Liver (tissue), 8 donors: ENCODE measurements at regions not wholly inside any gene's neighbourhood (a gene's known extent, or its start where the extent isn't known, plus 50 kb on each side); places are given as distances from the start of the nearest gene placed in this dataset.

Experiments used
- DNase-seq: peaks from one replicate; pipeline ENCODE4 v3.0.0-alpha.2; 2017; ENCODE audit warnings: low spot score
- H3K27ac ChIP-seq, 2 donors: one replicate each; pipeline ENCODE4 v1.7.0; 2013; ENCODE audit warnings: inconsistent platforms in 2 of 2, low read length in 2 of 2, control low read depth in 1 of 2, low read depth in 1 of 2, mild to moderate bottlenecking in 1 of 2
- H3K27me3 ChIP-seq, 4 donors: one replicate each; pipeline versions ENCODE4 v1.6.1 to v1.7.0; 2013; ENCODE audit warnings: low read length in 3 of 4, inconsistent platforms in 1 of 4, mild to moderate bottlenecking in 1 of 4, moderate library complexity in 1 of 4; ENCODE audit not compliant: control insufficient read depth in 4 of 4, insufficient read depth in 4 of 4
- H3K36me3 ChIP-seq, 4 donors: one replicate each; pipeline versions ENCODE4 v1.6.1 to v1.7.0; 2013; ENCODE audit warnings: low read length in 3 of 4, mild to moderate bottlenecking in 3 of 4, low read depth in 1 of 4, moderate library complexity in 1 of 4; ENCODE audit not compliant: control insufficient read depth in 4 of 4, insufficient read depth in 3 of 4
- H3K4me1 ChIP-seq, 4 donors: one replicate each; pipeline versions ENCODE4 v1.6.1 to v1.7.0; 2013; ENCODE audit warnings: low read length in 3 of 4, mild to moderate bottlenecking in 3 of 4, moderate library complexity in 1 of 4; ENCODE audit not compliant: control insufficient read depth in 4 of 4, insufficient read depth in 4 of 4
- H3K4me3 ChIP-seq, 3 donors: one replicate each; pipeline versions ENCODE4 v1.6.1 to v1.7.0; 2013; ENCODE audit warnings: low read length in 3 of 3, control low read depth in 1 of 3, low read depth in 1 of 3, mild to moderate bottlenecking in 1 of 3
- H3K9ac ChIP-seq, 2 donors: one replicate each; pipeline ENCODE4 v1.7.0; 2013; ENCODE audit warnings: low read length in 2 of 2, mild to moderate bottlenecking in 2 of 2, moderate library complexity in 2 of 2, control low read depth in 1 of 2, low read depth in 1 of 2
- H3K9me3 ChIP-seq, 4 donors: one replicate each; pipeline versions ENCODE4 v1.6.1 to v1.7.0; 2013; ENCODE audit warnings: low read length in 3 of 4; ENCODE audit not compliant: control insufficient read depth in 4 of 4
- CTCF ChIP-seq: fragments of 150-350 bp; IDR thresholded peaks from 2 replicates; pipeline ENCODE4 v1.5.1; 2017; ENCODE audit warnings: improper control_type of control experiment, low read depth, low read length; ENCODE audit not compliant: missing input control
- EGR1 ChIP-seq, 2 donors: IDR thresholded peaks; 2 replicates each; pipeline ENCODE4 v1.6.1; 2016 to 2018; ENCODE audit warnings: antibody characterized with exemption in 2 of 2, low read depth in 2 of 2
- FOXA1 ChIP-seq: IDR thresholded peaks from 2 replicates; pipeline ENCODE4 v1.6.1; 2016; ENCODE audit warnings: antibody characterized with exemption
- FOXA2 ChIP-seq: IDR thresholded peaks from 2 replicates; pipeline ENCODE4 v1.6.1; 2016; ENCODE audit warnings: antibody characterized with exemption
- GABPA ChIP-seq, 2 donors: IDR thresholded peaks in 1 of 2; conservative IDR thresholded peaks in 1 of 2; 2 replicates each; pipeline ENCODE4 v1.6.1; 2016; ENCODE audit warnings: antibody characterized with exemption in 2 of 2, mild to moderate bottlenecking in 1 of 2, moderate library complexity in 1 of 2
- HNF4A ChIP-seq, 2 donors: conservative IDR thresholded peaks; 2 replicates each; pipeline ENCODE4 v1.6.1; 2016; ENCODE audit warnings: antibody characterized with exemption in 2 of 2, mild to moderate bottlenecking in 2 of 2
- HNF4G ChIP-seq: IDR thresholded peaks from 2 replicates; pipeline ENCODE4 v1.6.1; 2016; ENCODE audit warnings: antibody characterized with exemption
- JUND ChIP-seq, 2 donors: IDR thresholded peaks; 2 replicates each; pipeline ENCODE4 v1.6.1; 2016; ENCODE audit warnings: antibody characterized with exemption in 2 of 2
- NR2F2 ChIP-seq: IDR thresholded peaks from 2 replicates; pipeline ENCODE4 v1.6.1; 2016; ENCODE audit warnings: antibody characterized with exemption
- RAD21 ChIP-seq, 2 donors: IDR thresholded peaks; 2 replicates each; pipeline ENCODE4 v1.6.1; 2016; ENCODE audit warnings: antibody characterized with exemption in 2 of 2, mild to moderate bottlenecking in 2 of 2
- REST ChIP-seq: IDR thresholded peaks from 2 replicates; pipeline ENCODE4 v1.6.1; 2016; ENCODE audit warnings: antibody characterized with exemption, mild to moderate bottlenecking
- SP1 ChIP-seq: IDR thresholded peaks from 2 replicates; pipeline ENCODE4 v1.6.1; 2018; ENCODE audit warnings: antibody characterized with exemption, mild to moderate bottlenecking
- TAF1 ChIP-seq: conservative IDR thresholded peaks from 2 replicates; pipeline ENCODE4 v1.6.1; 2016; ENCODE audit warnings: antibody characterized with exemption, mild to moderate bottlenecking
- YY1 ChIP-seq: IDR thresholded peaks from 2 replicates; pipeline ENCODE4 v1.6.1; 2016; ENCODE audit warnings: antibody characterized with exemption, mild to moderate bottlenecking
- WGBS: extraction: QIAGEN DNeasy Blood & Tissue Kit; methylation state at CpG from one replicate; pipeline ENCODE4 v1.1.7; 2013; 5-methylcytosine and 5-hydroxymethylcytosine counted together
- TF ChIP-seq, protein P1 (sequence below): IDR thresholded peaks from 2 replicates; pipeline ENCODE4 v1.6.1; 2016; ENCODE audit warnings: antibody characterized with exemption
- TF ChIP-seq, protein P2 (sequence below): IDR thresholded peaks from 2 replicates; pipeline ENCODE4 v1.6.1; 2016; ENCODE audit warnings: antibody characterized with exemption
- TF ChIP-seq, protein P3 (sequence below): IDR thresholded peaks from 2 replicates; pipeline ENCODE4 v1.6.1; 2016; ENCODE audit warnings: antibody characterized with exemption
- donor health status: healthy.
- donor health status: healthy.
- donor health status: healthy.
- donor health status: healthy.
- donor health status: healthy.

GRCh38 chr5:89703817-89704216, 705.7 kb downstream of the CETN3 start:
- Histone ChIP-seq H3K27ac (no peak overlapping the region), H3K9me3 (no peaks in the 10 kb centered on the region), H3K4me3 (no peak overlapping the region), H3K4me1 (no peaks in the 10 kb centered on the region), H3K27me3 (no peaks in the 10 kb centered on the region), H3K36me3 (no peaks in the 10 kb centered on the region), H3K9ac (no peak overlapping the region)
- TF ChIP-seq, protein P1, sequence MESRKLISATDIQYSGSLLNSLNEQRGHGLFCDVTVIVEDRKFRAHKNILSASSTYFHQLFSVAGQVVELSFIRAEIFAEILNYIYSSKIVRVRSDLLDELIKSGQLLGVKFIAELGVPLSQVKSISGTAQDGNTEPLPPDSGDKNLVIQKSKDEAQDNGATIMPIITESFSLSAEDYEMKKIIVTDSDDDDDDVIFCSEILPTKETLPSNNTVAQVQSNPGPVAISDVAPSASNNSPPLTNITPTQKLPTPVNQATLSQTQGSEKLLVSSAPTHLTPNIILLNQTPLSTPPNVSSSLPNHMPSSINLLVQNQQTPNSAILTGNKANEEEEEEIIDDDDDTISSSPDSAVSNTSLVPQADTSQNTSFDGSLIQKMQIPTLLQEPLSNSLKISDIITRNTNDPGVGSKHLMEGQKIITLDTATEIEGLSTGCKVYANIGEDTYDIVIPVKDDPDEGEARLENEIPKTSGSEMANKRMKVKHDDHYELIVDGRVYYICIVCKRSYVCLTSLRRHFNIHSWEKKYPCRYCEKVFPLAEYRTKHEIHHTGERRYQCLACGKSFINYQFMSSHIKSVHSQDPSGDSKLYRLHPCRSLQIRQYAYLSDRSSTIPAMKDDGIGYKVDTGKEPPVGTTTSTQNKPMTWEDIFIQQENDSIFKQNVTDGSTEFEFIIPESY = no peak
- no peak for TF ChIP-seq TAF1
- TF ChIP-seq CTCF = no peak
- TF ChIP-seq NR2F2 = no peak
- no peak for TF ChIP-seq SP1
- TF ChIP-seq EGR1 (IDR thresholded peaks at IDR 0.05; ENCODE audit: low read depth in 2 of 2) = no peak
- TF ChIP-seq GABPA (IDR thresholded peaks at IDR 0.05 in 1 of 2, conservative IDR thresholded peaks at IDR 0.05 in 1 of 2) = no peak
- TF ChIP-seq FOXA2 = no peak
- no peak for TF ChIP-seq FOXA1
- no peak for TF ChIP-seq HNF4A (conservative IDR thresholded peaks at IDR 0.05)
- TF ChIP-seq REST = no peak
- no peak for TF ChIP-seq JUND (IDR thresholded peaks at IDR 0.05)
- no peak for TF ChIP-seq YY1
- no peak for TF ChIP-seq RAD21 (IDR thresholded peaks at IDR 0.05)
- no peak for DNase-seq

- no peaks in the 10 kb centered on the region for H3K9me3 ChIP-seq
- no peak for TF ChIP-seq YY1
- no peak for TF ChIP-seq NR2F2
- TF ChIP-seq FOXA1 = no peak
- TF ChIP-seq RAD21 (IDR thresholded peaks at IDR 0.05) = no peak
- no peak for TF ChIP-seq EGR1 (IDR thresholded peaks at IDR 0.05; ENCODE audit: low read depth in 2 of 2)
- TF ChIP-seq, protein P2, sequence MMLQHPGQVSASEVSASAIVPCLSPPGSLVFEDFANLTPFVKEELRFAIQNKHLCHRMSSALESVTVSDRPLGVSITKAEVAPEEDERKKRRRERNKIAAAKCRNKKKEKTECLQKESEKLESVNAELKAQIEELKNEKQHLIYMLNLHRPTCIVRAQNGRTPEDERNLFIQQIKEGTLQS = no peak
- no peak for TF ChIP-seq REST
- no peak for TF ChIP-seq GABPA (IDR thresholded peaks at IDR 0.05 in 1 of 2, conservative IDR thresholded peaks at IDR 0.05 in 1 of 2)
- TF ChIP-seq HNF4G = no peak
- TF ChIP-seq, protein P1 = no peak
- TF ChIP-seq FOXA2 = no peak
- no peak for TF ChIP-seq HNF4A (conservative IDR thresholded peaks at IDR 0.05)
- TF ChIP-seq SP1 = no peak
- no peak for TF ChIP-seq TAF1
- TF ChIP-seq, protein P3, sequence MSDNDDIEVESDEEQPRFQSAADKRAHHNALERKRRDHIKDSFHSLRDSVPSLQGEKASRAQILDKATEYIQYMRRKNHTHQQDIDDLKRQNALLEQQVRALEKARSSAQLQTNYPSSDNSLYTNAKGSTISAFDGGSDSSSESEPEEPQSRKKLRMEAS = no peak
Measured at GRCh38 chr5:89698028-89698427, 711.5 kb downstream of the CETN3 start.

More at GRCh38 chr5:89698028-89698427, 711.5 kb downstream of the CETN3 start:
- Histone ChIP-seq H3K4me3 (no peak overlapping the region), H3K27me3 (no peaks in the 10 kb centered on the region), H3K4me1 (no peaks in the 10 kb centered on the region), H3K27ac (no peak overlapping the region), H3K36me3 (no peaks in the 10 kb centered on the region), H3K9ac (no peak overlapping the region)
- WGBS = 78% methylated on average over 2 of the region's 2 CpGs
- no peak for DNase-seq
